ENCODE measurements at regions not wholly inside any gene's neighbourhood (a gene's known extent, or its start where the extent isn't known, plus 50 kb on each side); places are given as distances from the start of the nearest gene placed in this dataset.

DNA sequence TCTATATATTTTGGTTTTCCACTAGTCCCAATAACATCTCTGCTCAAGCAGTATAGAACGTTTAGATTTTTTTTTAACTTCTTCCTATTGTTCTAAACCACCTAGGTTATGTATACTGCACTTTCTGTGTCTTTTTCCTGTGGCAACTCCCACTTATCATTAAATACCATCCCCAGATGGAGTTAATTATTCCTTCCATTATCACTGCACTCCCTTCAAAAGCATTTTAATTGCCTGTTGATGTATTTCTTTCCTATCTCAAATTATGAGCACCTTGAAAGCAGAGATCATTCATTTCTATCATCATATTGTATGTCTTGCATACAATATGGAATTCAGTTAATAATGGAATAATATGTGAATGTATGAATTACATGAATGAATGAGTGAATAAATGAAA is 148.0 kb downstream of the HGF start:
- intact Hi-C loops (cut with micrococcal nuclease) = no loop called here
- Mint-ChIP-seq H3K4me1 (no peaks in the 10 kb centered on the region), H3K27ac (no peak overlapping the region), H3K36me3 (ENCODE audit: low read depth) (no peaks in the 10 kb centered on the region), H3K27me3 (no peaks in the 10 kb centered on the region), H3K4me3 (no peak overlapping the region), H3K9me3 (no peaks in the 10 kb centered on the region)
- no peak for DNase-seq

DNA sequence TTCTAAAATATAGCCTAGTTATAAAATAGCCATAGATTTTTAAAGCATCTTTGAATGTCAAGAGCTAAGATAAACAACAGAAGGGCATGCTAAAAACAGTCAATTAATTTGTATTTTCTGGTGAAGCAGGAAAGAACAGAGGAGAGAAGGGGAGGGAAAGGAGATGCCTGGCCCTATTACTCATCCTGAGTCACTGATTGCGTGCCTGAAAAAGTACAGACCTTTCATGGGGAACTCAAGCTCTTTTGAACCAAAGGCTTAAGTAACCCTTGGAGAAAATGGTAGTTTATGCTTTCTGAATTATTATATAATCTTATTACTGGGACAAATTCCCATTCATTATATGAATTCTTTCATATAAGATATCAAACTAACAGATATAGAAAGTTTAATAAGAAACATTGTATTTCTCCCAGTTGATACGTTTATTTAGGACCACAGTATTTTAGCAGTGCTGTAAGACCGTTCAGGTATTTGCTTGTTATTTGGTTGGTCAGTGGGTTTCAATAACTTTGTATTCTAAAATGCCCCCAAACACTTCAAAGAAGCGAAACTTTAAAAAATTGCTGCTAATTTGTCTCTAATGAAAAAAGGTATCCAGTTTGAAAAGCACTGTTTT is 151.3 kb downstream of the HGF start:
- intact Hi-C loops (cut with micrococcal nuclease) = no loop called here
- Mint-ChIP-seq H3K27me3 (no peaks in the 10 kb centered on the region), H3K36me3 (ENCODE audit: low read depth) (no peaks in the 10 kb centered on the region), H3K27ac (no peak overlapping the region), H3K9me3 (no peaks in the 10 kb centered on the region), H3K4me3 (no peak overlapping the region), H3K4me1 (no peaks in the 10 kb centered on the region)
- DNase-seq = no peak

- no peaks in the 10 kb centered on the region for H3K9me3 Mint-ChIP-seq
- intact Hi-C loops (cut with micrococcal nuclease) = no loop called here
- H3K4me3 Mint-ChIP-seq = no peak overlapping the region
- H3K27me3 Mint-ChIP-seq = no peaks in the 10 kb centered on the region
- H3K36me3 Mint-ChIP-seq (ENCODE audit: low read depth) = no peaks in the 10 kb centered on the region
- H3K4me1 Mint-ChIP-seq = no peaks in the 10 kb centered on the region
- H3K27ac Mint-ChIP-seq = no peak overlapping the region
- DNase-seq = no peak
Measured at GRCh38 chr7:81616951-81617350, 152.9 kb downstream of the HGF start.

DNA sequence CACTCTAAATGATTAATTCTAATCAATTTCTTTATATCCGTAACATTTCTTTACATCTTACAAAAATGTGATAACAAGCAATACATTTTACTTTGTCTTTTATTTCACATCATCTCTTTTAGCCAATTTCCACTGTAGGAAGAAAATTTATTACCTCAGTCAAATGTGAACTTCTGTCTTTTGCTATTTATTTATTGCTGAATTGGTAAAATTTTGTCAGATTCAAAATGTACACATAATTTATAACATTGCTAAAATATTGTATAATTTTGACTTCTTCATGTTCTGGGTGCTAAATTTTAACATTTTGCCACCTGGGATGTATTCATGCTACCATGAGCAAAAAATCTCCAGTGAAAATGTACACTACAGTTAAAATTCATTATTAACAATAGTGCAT is 158.0 kb downstream of the HGF start:
- no peak for DNase-seq
- H3K4me3 Mint-ChIP-seq = no peak overlapping the region
- no peak overlapping the region for H3K27ac Mint-ChIP-seq
- H3K9me3 Mint-ChIP-seq = no peaks in the 10 kb centered on the region
- H3K27me3 Mint-ChIP-seq = no peaks in the 10 kb centered on the region
- no peaks in the 10 kb centered on the region for H3K36me3 Mint-ChIP-seq (ENCODE audit: low read depth)
- H3K4me1 Mint-ChIP-seq = no peaks in the 10 kb centered on the region
- intact Hi-C loops (cut with micrococcal nuclease) = no loop called here

GRCh38 chr7:81611040-81611439 is 158.8 kb downstream of the HGF start:
- Mint-ChIP-seq H3K9me3 (no peaks in the 10 kb centered on the region), H3K27ac (no peak overlapping the region), H3K27me3 (no peaks in the 10 kb centered on the region), H3K4me1 (no peaks in the 10 kb centered on the region), H3K36me3 (ENCODE audit: low read depth) (no peaks in the 10 kb centered on the region), H3K4me3 (no peak overlapping the region)
- no peak for DNase-seq
- intact Hi-C loops (cut with micrococcal nuclease) = no loop called here

DNA sequence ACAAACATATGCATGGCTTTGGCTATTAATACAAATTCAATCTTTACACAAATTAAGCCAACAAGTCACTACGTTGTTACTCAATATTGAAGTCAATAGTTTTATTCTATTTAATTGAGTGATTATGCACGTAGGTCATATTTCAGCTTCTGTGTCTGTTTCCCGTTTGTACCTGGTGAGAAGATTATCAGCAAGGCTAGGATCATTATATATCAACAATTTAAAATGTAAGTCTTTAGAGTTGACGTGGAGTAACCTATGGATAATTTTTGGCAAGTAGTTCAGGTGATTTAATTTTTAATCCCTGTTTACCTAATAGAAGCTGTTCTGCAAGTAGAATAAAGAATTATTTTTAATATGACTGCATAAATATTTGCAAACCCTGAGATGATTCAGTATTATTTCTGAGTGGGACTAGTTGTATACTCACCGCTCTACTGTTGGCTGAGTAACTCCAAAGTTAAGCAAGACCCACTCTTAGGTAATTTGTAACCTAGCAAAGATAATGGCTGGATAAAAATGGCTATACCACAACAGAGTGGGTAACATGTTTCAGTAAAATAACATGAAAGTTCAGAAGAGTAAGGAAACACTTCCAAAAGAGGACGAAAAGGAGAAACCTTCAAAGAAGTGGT is 161.0 kb downstream of the HGF start:
- H3K4me1 Mint-ChIP-seq = no peaks in the 10 kb centered on the region
- intact Hi-C loops (cut with micrococcal nuclease) = no loop called here
- no peak for DNase-seq
- no peaks in the 10 kb centered on the region for H3K36me3 Mint-ChIP-seq (ENCODE audit: low read depth)
- H3K4me3 Mint-ChIP-seq = no peak overlapping the region
- H3K27me3 Mint-ChIP-seq = no peaks in the 10 kb centered on the region
- no peak overlapping the region for H3K27ac Mint-ChIP-seq
- H3K9me3 Mint-ChIP-seq = no peaks in the 10 kb centered on the region

DNA sequence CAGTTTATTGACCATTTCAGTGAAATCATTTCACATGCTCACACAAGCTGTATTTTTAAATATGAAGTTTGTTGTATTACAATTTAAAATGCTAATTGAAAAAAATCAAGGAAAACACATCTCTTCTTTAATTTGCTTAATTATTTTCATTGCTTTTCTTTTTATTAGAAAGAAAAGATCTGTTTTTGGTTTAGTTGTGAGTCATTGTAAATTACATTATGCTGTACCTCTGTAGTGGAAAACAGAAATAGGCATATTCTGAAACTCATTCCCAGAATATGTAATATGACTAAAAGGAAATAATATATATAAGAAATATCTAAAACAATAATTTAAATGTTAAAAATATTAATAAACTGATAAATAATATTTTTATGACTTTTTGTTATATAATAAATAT is 161.9 kb downstream of the HGF start:
- no peaks in the 10 kb centered on the region for H3K36me3 Mint-ChIP-seq (ENCODE audit: low read depth)
- DNase-seq = no peak
- intact Hi-C loops (cut with micrococcal nuclease) = no loop called here
- H3K27ac Mint-ChIP-seq = no peak overlapping the region
- no peaks in the 10 kb centered on the region for H3K9me3 Mint-ChIP-seq
- H3K4me3 Mint-ChIP-seq = no peak overlapping the region
- H3K4me1 Mint-ChIP-seq = no peaks in the 10 kb centered on the region
- no peaks in the 10 kb centered on the region for H3K27me3 Mint-ChIP-seq

GRCh38 chr7:81606078-81606863 is 163.6 kb downstream of the HGF start:
- Mint-ChIP-seq H3K27me3 (no peaks in the 10 kb centered on the region), H3K9me3 (no peaks in the 10 kb centered on the region), H3K36me3 (ENCODE audit: low read depth) (no peaks in the 10 kb centered on the region), H3K27ac (no peak overlapping the region), H3K4me3 (no peak overlapping the region), H3K4me1 (no peaks in the 10 kb centered on the region)
- DNase-seq = no peak
- intact Hi-C loops (cut with micrococcal nuclease) = no loop called here

GRCh38 chr7:81605493-81605892 is 164.4 kb downstream of the HGF start:
- Mint-ChIP-seq H3K27ac (no peak overlapping the region), H3K27me3 (no peaks in the 10 kb centered on the region), H3K4me1 (no peaks in the 10 kb centered on the region), H3K9me3 (no peaks in the 10 kb centered on the region), H3K4me3 (no peak overlapping the region), H3K36me3 (ENCODE audit: low read depth) (no peaks in the 10 kb centered on the region)
- intact Hi-C loops (cut with micrococcal nuclease) = no loop called here
- DNase-seq = no peak

DNA sequence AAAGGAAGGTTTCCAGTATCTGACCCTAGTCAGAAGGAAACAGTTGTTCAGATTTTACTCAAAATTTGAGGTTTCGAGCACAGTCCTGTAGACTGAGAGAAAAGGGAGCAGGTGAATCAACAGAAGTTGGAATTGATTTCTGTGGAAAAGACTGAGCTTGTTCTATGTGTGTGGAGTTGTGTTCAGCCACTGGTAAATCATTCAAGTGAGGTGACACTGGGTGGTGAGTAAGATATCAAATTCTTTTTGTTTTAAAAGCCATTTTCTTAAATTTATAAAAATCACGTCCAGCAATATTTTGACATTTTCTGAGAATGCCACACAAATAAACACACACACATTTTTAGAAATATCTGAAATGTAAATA is 165.1 kb downstream of the HGF start:
- intact Hi-C loops (cut with micrococcal nuclease) = no loop called here
- no peak overlapping the region for H3K27ac Mint-ChIP-seq
- no peaks in the 10 kb centered on the region for H3K27me3 Mint-ChIP-seq
- no peaks in the 10 kb centered on the region for H3K36me3 Mint-ChIP-seq (ENCODE audit: low read depth)
- H3K4me3 Mint-ChIP-seq = no peak overlapping the region
- no peaks in the 10 kb centered on the region for H3K9me3 Mint-ChIP-seq
- DNase-seq = no peak
- H3K4me1 Mint-ChIP-seq = no peaks in the 10 kb centered on the region

DNA sequence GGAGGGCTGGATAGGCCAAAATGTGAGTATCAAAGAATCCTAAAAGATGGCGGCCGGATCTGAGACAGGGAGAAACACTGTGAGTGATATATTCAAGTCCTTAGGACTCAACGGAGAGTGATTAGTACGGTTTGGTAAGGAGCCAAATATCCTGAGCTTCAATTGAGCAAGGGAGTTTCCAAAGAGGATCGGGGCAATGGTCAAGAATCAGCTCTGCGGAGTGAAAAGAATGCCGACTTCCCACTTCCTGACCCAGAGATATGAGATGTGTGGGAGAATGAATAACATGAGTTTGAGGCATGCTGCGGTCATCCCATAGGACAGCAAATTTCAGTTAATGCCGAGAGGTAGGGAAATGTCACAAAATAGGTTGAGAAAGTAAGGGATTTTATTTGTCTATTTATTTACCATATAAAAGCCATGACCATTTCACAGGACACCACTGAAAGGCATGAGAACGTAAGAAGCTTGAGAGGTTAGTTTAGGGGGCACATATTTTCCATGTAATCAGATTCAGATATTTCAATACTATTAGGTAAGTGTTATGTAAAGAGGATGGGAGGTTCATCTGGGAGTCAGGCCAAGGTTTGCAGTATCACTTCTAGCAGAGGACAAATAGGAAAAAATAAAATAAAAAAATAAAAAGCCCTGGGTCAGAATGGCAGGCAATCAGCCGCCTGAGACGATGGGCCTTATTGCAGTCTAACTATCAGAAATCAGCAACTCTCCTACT is 165.6 kb downstream of the HGF start:
- H3K27me3 Mint-ChIP-seq = no peaks in the 10 kb centered on the region
- DNase-seq = no peak
- intact Hi-C loops (cut with micrococcal nuclease) = no loop called here
- H3K27ac Mint-ChIP-seq = no peak overlapping the region
- no peak overlapping the region for H3K4me3 Mint-ChIP-seq
- H3K9me3 Mint-ChIP-seq = no peaks in the 10 kb centered on the region
- no peaks in the 10 kb centered on the region for H3K36me3 Mint-ChIP-seq (ENCODE audit: low read depth)
- no peaks in the 10 kb centered on the region for H3K4me1 Mint-ChIP-seq

DNA sequence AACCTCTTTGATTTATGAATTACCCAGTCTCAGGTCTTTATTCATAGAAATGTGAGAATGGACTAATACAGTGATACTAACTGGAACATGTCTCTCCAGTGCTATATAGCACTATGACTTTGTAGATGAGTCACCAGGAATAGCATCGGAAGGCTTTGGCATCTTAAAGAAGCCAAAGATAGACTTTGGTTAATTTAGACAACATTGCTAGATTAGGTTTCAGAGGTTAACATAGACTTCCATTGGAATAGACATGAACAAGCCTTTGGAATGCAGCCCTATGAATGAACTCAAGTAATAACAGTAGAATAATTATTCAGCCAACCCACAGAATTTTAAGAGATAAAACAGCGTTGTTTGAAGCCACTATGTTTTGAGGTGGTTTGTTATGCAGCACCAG is 169.2 kb downstream of the HGF start:
- Mint-ChIP-seq H3K36me3 (ENCODE audit: low read depth) (no peaks in the 10 kb centered on the region), H3K4me3 (no peak overlapping the region)
- no peak for DNase-seq

DNA sequence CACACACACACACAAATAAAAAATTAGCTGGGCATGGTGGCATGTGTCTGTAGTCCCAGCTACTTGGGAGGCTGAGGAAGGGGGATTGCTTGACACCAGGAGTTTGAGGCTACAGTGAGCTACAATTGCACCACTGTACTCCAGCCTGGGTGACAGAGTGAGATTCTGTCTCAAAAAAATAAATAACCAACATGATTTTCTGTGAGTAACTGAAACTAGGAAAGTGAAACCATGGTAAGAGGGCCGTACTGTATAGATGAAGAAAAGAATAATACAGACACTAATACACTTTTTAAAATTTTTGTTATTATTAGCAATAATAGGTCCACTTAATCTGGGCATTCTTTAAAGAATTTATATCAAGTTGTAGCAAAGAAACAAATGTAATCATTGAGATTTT is 170.9 kb downstream of the HGF start:
- Mint-ChIP-seq H3K4me1 (no peaks in the 10 kb centered on the region), H3K4me3 (no peak overlapping the region), H3K36me3 (ENCODE audit: low read depth) (no peaks in the 10 kb centered on the region), H3K27ac (no peak overlapping the region), H3K9me3 (no peaks in the 10 kb centered on the region), H3K27me3 (no peaks in the 10 kb centered on the region)
- intact Hi-C loops (cut with micrococcal nuclease) = no loop called here
- no peak for DNase-seq

More for the DNA sequence above, 169.2 kb downstream of the HGF start:
- no peaks in the 10 kb centered on the region for H3K4me1 Mint-ChIP-seq
- no peaks in the 10 kb centered on the region for H3K9me3 Mint-ChIP-seq
- H3K27me3 Mint-ChIP-seq = no peaks in the 10 kb centered on the region
- no peak overlapping the region for H3K27ac Mint-ChIP-seq
- intact Hi-C loops (cut with micrococcal nuclease) = no loop called here

GRCh38 chr7:81594767-81595166 is 175.1 kb downstream of the HGF start:
- Mint-ChIP-seq H3K4me3 (no peak overlapping the region), H3K4me1 (no peaks in the 10 kb centered on the region), H3K9me3 (no peaks in the 10 kb centered on the region), H3K27ac (no peak overlapping the region), H3K36me3 (ENCODE audit: low read depth) (no peaks in the 10 kb centered on the region), H3K27me3 (no peaks in the 10 kb centered on the region)
- DNase-seq = no peak
- intact Hi-C loops (cut with micrococcal nuclease) = no loop called here
